GM19397 (cell line): ENCODE measurements at regions not wholly inside any gene's neighbourhood (a gene's known extent, or its start where the extent isn't known, plus 50 kb on each side); places are given as distances from the start of the nearest gene placed in this dataset.
"Not testable (repeated sequence)": the region's sequence is repeated elsewhere in the genome, so short reads cannot be mapped to it uniquely, and the experiment has no call there.

ENCODE experiments used
- ATAC-seq: cut with Tn5 transposase; IDR thresholded peaks from one replicate; pipeline ENCODE4 v1.9.1; 2021; ENCODE audit warnings: mild to moderate bottlenecking, moderate library complexity; ENCODE audit not compliant: unreplicated experiment

DNA sequence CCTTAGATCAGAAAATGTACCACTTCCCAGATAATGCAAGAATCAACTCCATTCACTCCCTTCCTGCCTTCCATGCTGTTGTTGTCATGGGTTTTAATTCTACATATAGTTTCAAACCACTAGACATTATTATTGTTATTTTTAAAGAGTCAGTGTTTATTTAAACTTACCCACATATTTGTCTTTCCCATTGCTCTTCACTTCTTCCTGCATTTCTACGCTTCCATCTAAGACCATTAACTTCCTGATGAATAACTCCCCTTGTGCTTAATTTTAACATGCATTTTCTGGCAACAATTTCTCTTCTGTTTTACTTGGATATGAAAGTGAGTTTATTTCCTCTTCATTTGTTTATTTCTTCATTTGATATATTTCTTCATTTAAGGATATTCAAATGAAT is 127.1 kb upstream of the FHIT start:
- no peak for ATAC-seq

DNA sequence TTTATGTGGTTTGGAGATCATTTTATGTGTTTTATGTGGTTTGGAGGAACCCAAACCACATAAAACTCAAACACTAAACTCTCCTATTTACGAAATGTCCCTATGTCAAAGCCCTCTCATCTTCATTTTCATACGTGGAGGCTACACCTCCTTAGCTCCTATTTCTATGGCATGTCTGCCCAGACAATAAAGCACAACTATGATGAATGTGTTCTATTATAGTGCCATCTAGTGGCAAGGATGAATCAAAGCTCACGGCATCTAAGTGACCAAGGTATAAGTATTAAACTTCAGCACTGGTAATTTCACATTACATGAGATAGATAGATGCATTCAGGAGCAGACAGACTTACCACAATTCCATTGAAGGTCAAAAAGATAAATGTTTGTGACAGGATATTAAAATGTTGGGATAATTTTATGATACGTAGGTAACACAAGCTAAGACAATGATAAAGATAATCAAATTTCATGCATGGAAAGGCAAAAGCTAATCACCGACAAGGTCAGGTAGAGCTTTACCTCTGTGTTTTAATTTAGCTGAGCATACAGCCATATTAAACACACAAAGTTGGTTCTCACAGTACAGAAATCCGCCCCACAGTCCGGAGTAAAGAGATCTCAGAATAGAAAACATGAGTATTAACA is 130.6 kb upstream of the FHIT start:
- ATAC-seq: peak; percentile 91

DNA sequence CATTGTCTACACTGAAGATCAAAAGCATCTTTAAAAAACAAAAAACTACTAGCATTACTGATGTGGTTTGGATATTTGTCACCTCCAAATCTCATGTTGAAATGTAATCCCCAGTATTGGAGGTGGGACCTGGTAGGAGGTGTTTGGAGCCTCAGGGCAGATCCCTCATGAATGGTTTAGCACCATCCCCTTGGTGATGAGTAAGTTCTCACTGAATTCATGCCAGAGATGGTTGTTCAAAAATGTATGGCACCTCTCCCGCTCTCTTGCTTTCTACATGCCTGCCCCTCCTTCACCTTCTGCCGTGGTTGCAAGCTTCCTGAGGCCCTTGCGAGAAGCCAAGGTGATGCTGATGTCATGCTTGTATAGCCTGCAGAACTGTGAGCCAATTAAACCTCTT is 136.6 kb upstream of the FHIT start:
- no peak for ATAC-seq

DNA sequence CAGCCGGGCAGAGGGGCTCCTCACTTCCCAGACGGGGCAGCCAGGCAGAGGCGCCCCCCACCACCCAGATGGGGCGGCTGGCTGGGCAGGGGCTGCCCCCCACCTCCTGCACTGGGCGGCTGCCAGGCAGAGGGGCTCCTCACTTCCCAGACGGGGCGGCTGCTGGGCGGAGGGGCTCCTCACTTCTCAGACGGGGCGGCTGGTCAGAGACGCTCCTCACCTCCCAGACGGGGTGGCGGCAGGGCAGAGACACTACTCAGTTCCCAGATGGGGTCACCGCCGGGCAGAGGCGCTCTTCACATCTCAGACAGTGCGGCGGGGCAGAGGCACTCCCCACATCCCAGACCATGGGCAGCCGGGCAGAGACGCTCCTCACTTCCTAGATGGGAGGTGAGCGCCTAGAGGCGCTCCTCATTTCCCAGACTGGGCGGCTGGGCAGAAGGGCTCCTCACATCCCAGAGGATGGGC is 142.3 kb upstream of the FHIT start:
- ATAC-seq: not testable (repeated sequence)

DNA sequence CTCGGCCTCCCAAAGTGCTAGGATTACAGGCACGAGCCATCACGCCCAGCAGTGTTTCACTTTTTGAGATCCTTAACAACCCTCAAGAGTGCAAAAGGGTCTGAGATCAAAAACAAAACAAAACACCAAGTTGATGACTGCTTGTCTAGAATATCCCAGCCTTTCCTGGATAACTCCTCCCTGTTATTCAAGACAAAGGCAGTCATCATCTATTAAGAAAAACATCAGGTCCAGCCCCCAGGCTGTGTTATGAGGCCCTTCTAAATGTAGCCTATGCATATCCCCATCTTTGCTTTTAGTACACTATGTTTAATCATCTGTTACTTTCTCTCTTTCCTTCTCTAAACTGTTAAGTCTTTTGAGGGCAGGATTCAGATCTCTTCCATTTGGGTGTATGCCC is 150.1 kb upstream of the FHIT start:
- no peak for ATAC-seq

DNA sequence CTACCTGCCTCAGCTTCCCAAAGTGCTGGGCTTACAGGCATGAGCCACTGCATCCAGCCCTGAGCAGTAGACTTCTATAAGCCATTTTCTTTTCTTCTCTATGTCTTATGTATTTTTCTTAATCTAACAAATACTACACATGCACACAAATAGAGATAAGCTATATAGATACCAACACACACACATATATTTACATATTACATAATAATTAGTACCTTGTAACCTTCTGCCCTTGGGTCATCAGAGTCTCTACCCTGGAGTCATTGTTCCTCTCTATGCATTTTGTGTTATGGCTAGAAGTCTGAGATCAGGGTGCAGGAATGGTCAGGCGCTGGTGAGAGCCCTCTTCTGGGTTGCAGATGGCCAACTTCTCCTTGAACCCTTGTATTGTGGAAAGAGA is 154.0 kb upstream of the PTPRG start:
- no peak for ATAC-seq

DNA sequence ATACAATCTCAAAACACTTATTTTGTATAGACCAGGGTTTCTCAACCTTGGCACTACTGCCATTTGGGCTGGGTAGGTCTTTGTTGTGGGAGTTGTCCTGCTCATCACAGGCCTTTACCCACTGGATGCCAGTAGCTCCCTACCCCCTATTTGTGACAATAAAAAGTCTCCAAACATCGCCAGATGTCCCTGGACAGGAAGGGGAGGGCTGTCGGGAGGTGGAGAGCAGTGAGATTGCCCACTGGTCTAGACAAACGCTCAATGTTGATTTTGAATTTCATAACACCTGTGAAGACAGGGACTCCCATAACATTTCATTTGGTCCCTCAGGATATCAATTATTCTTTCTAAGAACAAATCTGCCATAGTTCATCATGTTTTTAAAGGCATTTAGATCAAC is 151.7 kb upstream of the PTPRG start:
- no peak for ATAC-seq

DNA sequence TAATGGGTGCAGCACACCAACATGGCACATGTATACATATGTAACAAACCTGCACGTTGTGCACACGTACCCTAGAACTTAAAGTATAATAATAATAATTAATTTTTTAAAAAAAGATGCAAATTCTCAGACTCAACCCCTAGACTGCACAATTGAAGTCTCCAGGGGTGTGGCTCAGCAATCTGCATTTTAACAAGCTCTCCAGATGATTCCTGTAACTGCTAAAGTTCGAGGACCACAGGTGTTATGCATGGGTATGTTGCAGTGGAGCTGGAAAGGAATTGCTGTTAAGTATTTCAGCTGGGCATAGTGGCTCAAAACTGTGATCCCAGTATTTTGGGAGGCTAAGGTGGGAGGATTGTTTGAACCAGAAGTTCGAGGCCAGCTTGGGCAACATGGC is 151.0 kb upstream of the PTPRG start:
- not testable (repeated sequence) for ATAC-seq

DNA sequence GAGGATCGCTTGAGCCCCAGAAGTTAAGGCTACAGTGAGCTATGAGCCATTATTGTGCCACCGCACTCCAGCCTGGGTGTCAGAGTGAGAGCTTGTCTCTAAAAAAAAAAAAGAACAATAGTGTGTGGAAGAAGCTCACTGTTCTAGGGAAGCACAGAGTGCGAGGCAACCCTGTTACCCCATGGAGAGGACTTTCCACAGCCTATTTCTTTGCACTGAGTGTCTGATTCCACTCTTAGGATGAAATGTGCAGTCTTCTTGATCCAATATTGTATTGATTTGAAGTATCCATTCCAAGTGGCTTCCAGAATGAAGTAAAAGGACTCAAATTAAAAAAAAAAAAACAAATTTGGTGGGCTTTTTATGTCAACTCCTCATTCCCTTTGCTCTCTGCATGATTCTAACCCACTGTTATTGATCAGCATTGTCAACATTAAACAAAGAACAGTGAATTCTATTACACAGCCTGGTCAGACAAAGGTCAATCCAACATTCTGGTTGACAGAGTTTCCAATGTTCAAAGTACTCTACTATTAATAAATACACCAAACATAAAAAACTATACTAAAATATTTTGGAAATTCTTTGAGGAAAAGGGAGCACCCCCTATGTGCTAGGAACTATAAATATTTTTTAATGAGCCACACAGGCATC is 150.2 kb upstream of the PTPRG start:
- no peak for ATAC-seq

DNA sequence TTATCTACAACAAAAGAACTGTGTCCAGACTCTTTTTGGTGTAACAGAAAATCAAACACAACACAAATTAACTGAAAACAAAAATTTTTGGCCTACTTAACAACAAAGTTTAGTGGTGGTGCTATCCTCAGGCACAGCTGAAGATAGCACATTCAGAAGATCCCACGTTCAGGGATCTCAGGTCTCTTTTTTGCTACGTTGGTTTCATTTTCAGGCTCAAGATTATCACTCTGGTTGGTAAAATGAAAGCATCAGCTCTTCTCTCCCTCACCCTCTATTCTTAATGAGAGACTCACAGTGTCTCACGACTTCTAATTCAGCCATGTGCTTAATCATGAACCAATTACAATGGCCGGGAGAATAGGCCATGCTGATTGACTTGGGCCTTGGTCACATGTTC is 146.9 kb upstream of the PTPRG start:
- ATAC-seq: no peak

DNA sequence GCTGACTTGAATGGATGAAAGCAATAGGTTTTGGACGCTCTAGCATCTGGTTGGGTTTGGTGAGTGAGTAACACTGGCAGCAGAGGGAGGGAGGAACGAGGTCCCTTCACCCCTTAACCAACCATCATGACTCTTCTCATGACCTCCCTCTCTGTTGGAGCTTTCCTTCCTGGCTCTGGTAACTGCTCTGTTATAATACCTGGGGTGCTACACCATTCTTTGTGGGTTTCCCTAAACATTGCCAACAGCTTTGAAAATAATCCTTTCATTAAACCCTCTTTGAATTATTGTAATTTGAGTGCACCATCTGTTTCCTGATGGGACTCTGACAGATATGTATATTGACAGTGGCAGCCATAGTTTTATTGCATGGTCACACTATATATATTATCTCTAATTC is 146.2 kb upstream of the PTPRG start:
- no peak for ATAC-seq

DNA sequence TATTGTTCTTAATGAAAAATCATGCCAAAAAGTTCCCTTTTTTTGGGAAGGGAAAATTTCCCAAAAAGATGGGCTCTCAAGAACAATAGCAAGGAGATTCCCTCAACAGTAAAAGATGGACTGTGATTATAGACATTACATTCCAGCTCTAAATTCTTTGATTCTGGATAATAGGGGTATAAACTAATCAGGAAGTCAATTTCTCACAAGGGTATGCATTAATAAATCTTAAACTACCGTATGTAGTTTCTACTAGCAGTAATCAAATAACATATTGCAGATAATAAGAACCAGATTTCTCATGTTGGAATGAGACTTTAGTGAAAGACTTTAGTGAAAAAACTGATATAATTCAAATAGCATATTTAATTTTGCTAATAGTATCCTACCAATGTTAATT is 144.8 kb upstream of the PTPRG start:
- ATAC-seq: no peak

DNA sequence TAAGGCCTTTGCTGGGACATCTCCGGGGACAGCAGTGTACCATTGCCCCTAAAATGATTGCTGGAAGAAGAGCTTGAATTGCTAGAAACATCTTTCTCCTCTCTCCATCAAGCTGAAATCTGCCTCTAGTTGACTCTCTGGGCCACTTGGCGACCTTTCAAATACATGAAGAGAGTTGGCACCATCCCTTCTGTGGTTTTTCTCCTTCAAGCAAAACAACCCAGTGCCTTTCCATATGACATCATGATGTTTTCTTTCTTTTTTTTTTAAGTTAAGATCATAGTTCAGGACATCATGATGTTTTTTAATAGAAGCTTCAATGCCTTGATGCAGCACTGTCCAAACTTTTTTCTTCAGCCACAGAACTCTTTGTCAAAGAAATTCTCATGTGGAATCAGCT is 144.0 kb upstream of the PTPRG start:
- ATAC-seq: no peak

DNA sequence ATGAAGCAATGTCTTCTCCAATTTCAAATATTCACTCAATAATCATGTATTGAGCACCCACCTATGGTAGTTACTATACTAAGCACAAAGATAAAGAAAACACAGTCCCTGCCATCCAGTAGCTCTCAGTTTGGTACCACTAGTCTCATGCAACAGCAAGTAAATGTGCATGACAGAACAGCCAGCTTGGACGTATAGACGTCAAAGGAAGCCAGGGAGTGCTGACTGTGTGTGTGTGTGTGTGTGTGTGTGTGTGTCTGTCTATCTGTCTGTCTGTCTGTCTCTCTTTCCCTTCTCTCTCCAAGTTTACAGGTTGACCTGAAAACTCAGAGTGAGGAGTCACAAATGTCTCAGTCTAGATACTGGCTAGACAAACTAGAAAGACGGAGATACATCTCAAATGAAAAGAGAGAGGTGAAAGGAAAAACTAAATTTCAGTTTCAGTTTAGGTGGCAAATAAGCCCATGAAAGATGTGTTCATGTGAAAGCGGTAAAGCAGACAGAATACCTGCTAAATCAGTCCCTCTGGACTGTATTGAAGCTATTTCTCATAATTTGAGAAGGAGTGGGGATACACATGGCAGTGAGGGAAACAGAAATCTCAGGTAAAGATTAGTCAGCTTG is 141.1 kb upstream of the PTPRG start:
- ATAC-seq: no peak

DNA sequence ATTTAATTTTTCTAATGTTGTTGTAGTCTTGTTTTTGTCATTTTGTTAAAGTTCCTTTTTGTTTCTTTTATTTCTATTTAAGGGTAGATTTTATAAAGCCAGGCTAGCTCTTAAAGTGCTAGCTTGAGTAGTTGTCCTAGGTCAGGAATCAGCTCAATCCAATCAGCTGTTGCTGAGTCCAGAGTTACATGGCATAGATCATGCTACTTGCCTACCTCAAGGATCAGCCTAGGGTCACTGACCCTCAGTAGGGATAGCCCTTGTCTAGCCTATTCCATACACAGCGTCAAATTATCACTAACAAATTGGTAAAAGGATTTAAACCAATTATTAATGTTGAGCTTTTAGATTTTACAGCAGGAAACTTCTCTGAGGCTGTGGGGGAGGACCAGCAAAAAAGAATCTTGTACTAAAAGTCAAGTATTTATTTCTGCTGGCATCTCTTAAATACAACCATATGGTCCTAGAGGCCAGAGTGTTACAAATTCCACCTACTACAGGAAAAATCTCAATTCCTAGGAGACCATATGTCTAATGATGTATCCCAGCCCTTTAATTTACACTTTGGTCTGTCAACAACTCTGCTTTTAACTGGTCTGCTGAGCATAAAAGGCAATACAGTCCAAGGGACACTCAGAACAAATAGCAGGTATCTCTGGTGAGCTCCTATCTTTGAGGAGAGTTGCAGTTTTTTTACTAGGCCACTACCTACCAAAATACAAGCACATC is 138.3 kb upstream of the PTPRG start:
- no peak for ATAC-seq

DNA sequence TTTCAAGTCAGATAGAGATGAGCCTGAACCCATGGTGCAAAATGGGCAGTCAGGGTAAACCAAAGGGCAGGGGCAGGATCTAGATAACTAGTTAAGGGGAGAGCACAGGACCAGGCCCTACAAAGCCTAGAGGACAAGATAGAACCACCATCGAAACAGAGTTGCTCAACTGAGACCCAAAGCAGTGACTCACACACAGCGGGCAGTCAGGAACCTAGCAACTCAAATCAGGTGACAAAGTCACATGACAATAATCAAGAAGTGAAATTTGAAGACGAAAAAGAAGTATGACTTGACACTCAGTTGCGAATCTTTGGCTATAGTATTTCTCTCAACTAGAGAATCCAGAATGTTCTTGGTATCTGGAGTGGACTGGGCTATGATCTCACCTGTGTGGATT is 136.0 kb upstream of the PTPRG start:
- no peak for ATAC-seq

DNA sequence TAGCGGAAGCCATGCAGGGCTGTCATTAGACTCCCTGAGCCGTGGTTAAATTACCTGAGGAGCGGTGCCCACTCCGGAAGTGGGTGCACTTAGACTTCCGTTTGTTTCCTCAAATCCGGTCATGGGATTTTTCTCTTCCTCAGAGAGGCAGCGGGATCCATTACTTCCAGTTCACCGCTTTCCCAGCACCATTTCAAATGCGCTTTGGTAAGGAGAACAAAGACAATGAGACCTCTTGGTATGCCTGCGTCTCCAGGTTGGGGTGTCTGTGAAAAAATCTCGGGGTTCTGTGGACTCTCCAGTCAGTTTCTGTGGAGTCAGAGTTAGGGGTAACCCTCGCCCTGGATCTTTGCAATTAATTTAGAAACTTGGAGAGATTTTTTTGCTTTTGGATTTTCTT is 132.3 kb upstream of the PTPRG start:
- no peak for ATAC-seq

DNA sequence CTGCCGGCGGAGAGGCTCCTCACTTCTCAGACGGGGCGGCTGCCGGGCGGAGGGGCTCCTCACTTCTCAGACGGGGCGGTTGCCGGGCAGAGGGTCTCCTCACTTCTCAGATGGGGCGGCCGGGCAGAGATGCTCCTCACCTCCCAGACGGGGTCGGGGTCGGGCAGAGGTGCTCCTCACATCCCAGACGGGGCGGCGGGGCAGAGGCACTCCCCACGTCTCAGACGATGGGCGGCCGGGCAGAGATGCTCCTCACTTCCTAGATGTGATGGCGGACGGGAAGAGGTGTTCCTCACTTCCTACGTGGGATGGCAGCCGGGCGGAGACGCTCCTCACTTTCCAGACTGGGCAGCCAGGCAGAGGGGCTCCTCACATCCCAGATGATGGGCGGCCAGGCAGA is 126.5 kb upstream of the PTPRG start:
- not testable (repeated sequence) for ATAC-seq

DNA sequence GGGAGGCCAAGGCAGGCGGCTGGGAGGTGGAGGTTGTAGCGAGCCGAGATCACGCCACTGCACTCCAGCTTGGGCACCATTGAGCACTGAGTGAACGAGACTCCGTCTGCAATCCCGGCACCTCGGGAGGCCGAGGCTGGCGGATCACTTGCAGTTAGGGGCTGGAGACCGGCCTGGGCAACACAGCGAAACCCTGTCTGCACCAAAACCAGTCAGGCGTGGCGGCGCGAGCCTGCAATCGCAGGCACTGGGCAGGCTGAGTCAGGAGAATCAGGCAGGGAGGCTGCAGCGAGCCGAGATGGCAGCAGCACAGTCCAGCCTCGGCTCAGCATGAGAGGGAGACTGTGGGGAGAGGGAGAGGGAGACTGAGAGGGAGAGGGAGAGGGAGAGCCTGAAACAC is 126.0 kb upstream of the PTPRG start:
- not testable (repeated sequence) for ATAC-seq

DNA sequence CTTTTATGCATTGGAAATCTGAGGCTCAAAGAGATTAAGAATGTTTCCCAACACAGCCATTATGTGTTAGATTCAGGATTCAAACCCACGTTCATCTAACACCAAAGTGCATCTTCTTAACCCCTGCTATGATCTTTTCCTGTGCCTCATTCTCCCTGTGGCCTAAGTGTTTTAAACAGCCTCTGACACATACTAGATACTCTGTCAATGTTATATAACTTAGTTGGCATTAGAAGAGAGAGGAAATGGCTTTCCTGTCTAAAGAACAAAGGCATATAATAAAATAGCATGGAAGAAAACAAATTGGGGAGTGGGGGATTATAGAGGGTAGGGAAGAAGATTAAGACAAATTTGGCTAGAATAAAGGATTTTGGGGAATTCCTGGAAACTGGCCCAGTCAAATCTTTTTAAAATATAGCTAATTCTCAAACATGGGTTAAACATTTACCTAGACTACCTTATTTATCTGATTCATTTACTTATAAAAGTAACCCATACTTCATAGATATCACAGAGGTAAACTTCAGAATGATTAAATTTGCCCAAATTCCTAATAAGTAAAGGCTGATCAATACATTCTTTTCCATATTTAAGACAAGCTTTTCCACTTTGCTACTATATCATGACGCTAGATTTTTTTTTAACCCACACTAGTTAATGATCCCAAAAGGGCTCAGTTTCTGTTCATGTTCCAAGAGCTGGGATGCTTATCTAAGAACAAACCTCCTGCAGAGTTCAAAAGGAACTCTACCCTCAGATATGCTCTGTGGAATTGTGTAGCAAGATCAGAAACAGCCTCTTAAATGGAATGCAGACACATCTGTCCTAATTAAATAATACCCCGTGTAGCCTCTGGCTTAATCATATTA is 122.9 kb upstream of the PTPRG start:
- ATAC-seq: no peak

DNA sequence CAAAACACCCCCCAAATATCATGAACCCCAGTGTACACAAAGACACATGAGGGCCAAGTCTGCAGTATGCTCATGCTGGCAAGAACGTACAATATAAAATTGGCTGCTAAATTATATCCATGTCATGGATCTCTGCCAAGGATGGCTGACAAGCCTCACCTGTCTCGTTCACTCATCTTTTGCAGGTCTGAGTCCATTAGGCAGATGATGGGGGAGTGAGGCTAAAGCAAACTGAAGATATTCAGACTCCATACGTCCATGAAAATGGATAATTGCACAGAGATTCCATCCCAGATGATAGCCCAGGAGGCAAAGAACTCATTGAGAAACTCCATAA is 122.3 kb upstream of the PTPRG start:
- no peak for ATAC-seq
